ENCODE measurements at regions not wholly inside any gene's neighbourhood (a gene's known extent, or its start where the extent isn't known, plus 50 kb on each side); places are given as distances from the start of the nearest gene placed in this dataset.

DNA sequence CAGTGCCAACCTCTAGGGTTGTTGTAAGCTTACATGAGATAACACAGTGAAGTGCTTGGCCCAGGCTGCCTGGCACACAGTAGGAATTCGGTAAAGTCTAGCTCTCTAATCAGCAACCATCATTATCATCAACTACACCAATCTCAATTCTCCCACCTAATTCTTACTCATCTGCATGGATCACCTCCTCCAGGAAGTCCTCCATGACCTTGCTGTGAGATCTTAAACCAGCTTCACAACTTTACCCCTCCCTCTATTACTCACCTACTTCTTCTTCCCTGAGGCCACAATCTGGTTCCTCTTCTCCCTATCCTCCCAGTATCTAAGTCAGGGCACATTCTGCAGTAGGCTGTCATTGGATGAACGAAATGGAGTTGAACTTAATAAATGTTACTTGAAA is 67.3 kb downstream of the GSC start:
- Mint-ChIP-seq H3K27ac (no peak overlapping the region), H3K36me3 (ENCODE audit: low read depth) (no peaks in the 10 kb centered on the region), H3K4me1 (peaks cover 18% of the 10 kb centered on the region), H3K27me3 (ENCODE audit: low read depth) (peaks cover 45% of the 10 kb centered on the region), H3K4me3 (no peak overlapping the region), H3K9me3 (no peaks in the 10 kb centered on the region)
- TF ChIP-seq, protein P1, sequence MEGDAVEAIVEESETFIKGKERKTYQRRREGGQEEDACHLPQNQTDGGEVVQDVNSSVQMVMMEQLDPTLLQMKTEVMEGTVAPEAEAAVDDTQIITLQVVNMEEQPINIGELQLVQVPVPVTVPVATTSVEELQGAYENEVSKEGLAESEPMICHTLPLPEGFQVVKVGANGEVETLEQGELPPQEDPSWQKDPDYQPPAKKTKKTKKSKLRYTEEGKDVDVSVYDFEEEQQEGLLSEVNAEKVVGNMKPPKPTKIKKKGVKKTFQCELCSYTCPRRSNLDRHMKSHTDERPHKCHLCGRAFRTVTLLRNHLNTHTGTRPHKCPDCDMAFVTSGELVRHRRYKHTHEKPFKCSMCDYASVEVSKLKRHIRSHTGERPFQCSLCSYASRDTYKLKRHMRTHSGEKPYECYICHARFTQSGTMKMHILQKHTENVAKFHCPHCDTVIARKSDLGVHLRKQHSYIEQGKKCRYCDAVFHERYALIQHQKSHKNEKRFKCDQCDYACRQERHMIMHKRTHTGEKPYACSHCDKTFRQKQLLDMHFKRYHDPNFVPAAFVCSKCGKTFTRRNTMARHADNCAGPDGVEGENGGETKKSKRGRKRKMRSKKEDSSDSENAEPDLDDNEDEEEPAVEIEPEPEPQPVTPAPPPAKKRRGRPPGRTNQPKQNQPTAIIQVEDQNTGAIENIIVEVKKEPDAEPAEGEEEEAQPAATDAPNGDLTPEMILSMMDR (IDR thresholded peaks at IDR 0.05; ENCODE audit: unreplicated experiment in 3 of 3) = no peak

DNA sequence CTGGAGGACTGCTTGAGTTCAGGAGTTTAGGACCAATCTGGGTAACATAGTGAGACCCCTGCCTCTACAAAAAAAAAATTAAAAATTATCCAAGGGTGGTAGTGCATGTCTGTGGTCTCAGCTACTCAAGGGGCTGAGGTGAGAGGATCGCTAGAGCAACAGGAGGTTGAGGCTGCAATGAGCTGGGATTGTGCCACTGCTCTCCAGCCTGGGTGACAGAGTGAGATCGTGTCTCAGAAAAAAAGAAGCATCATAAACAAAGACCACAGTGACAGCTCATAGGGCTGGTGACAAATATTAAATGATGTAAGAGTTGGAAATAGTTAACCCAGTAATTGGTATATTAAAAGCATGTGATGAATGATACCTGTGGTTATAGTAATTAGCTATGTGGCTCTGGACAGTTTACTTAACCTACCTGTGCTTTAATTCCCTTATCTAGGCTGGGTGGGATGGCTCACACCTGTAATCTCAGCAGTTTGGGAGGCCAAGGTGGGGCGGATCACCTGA is 68.0 kb downstream of the GSC start:
- Mint-ChIP-seq H3K36me3 (ENCODE audit: low read depth) (no peaks in the 10 kb centered on the region), H3K4me1 (peaks cover 18% of the 10 kb centered on the region), H3K9me3 (no peaks in the 10 kb centered on the region), H3K27ac (no peak overlapping the region), H3K27me3 (ENCODE audit: low read depth) (peaks cover 48% of the 10 kb centered on the region), H3K4me3 (no peak overlapping the region)
- TF ChIP-seq, protein P1 (IDR thresholded peaks at IDR 0.05; ENCODE audit: unreplicated experiment in 3 of 3) = no peak

DNA sequence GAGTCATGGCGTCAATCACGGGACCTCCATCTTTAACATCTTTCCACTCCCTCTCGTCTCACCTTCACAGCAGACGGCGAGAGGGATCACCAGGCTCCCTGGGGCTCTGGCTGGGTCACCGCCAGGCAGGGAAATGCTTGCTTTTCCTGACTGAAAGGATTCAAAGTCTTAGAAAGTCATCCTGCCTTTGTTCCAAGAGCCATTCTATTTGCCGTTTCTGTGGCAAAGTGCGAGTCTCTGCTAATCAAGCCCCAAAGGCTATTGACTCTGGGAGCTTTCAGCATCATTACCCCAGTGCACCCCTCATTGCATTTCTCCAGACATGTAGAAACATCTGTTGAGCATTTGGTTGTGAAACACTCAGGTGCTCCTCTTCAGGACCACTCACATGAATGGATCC is 69.6 kb downstream of the GSC start:
- Mint-ChIP-seq H3K27ac (no peak overlapping the region), H3K36me3 (ENCODE audit: low read depth) (no peaks in the 10 kb centered on the region), H3K27me3 (ENCODE audit: low read depth) (peaks cover 40% of the 10 kb centered on the region), H3K4me1 (peaks cover 18% of the 10 kb centered on the region), H3K9me3 (no peaks in the 10 kb centered on the region), H3K4me3 (no peak overlapping the region)
- TF ChIP-seq, protein P1 (IDR thresholded peaks at IDR 0.05; ENCODE audit: unreplicated experiment in 3 of 3) = no peak

DNA sequence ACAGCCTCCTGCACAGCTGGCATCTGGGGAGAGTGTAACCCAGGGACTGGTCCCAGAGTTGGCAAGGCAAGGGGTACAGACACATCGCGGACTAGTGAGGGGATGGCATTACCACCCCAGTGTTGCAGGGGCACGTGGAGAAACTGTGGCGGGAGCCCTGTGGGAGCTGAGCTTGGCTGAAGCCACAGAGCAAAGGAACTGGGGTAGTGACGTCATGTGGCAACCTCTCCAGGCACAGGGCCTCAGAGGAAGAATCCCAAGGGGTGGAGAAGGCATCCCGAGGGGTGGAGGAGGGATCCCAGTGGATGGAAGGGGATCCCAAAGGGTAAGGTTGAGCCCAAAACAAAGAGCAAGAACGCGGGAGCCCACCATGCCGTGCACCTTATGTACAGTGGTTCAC is 70.1 kb downstream of the GSC start:
- H3K9me3 Mint-ChIP-seq = no peaks in the 10 kb centered on the region
- TF ChIP-seq, protein P1 (IDR thresholded peaks at IDR 0.05; ENCODE audit: unreplicated experiment in 3 of 3) = no peak
- peaks cover 18% of the 10 kb centered on the region for H3K4me1 Mint-ChIP-seq
- H3K27me3 Mint-ChIP-seq (ENCODE audit: low read depth) = peaks cover 40% of the 10 kb centered on the region
- no peak overlapping the region for H3K27ac Mint-ChIP-seq
- H3K36me3 Mint-ChIP-seq (ENCODE audit: low read depth) = no peaks in the 10 kb centered on the region
- H3K4me3 Mint-ChIP-seq = no peak overlapping the region

DNA sequence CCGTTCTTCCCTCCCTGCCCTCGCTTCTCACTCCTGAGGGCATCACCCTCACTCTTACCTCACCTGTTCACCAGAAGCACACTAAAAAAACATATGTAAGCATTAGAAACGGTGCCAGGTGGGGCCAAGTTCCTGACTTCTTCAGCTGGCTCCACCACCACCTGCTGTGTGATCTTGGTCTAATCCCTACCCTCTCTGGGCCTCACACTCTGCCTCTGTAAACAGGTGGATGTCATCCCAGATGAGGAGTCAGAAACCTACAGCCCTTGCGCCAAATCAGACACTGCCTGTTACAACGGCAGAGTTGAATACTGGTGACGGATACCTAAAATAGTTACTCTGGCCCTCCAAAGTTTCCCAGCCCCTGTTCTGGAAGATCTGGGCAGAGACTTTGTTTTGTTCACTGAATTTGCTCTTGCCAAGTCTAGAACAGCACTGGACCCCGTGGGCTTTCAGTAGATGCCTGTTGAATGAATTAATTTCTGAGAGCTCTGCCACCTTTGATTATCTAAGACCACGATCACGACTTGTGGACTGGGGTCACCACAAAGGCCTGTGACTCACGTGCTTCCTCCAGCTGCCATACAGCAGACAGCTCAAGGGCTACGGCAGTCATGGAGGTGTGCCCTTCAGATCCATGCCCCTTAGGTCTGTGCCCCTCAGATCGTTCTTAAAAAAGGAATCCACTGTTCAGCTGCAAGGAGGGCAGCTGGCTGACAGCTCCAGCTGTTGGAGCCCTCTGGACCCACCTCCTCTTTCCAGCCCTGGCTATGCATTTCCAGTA is 71.9 kb downstream of the GSC start:
- peaks cover 24% of the 10 kb centered on the region for H3K4me1 Mint-ChIP-seq
- TF ChIP-seq, protein P1 (IDR thresholded peaks at IDR 0.05; ENCODE audit: unreplicated experiment in 3 of 3) = no peak
- H3K36me3 Mint-ChIP-seq (ENCODE audit: low read depth) = no peaks in the 10 kb centered on the region
- no peaks in the 10 kb centered on the region for H3K9me3 Mint-ChIP-seq
- H3K4me3 Mint-ChIP-seq = no peak overlapping the region
- peaks cover 39% of the 10 kb centered on the region for H3K27me3 Mint-ChIP-seq (ENCODE audit: low read depth)
- no peak overlapping the region for H3K27ac Mint-ChIP-seq

DNA sequence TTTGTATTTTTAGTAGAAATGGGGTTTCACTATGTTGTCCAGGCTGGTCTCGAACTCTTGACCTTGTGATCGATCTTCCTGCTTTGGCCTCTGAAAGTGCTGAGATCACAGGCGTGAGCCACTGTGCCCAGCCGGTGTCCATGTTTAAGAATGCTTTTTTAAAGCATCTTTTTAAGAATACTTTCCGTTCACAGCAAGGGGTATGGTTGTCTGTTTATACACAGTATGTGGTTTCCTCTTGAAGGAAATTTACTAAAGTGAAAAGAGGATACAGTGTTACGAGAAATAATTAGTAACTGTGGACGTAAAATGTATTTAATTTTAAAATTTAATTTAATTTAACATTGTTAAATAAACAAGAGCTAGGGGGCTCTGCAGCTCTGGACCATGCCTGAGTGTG is 73.4 kb downstream of the GSC start:
- Mint-ChIP-seq H3K4me1 (peaks cover 24% of the 10 kb centered on the region), H3K27ac (no peak overlapping the region), H3K4me3 (no peak overlapping the region)

More for the DNA sequence above, 73.4 kb downstream of the GSC start:
- no peaks in the 10 kb centered on the region for H3K9me3 Mint-ChIP-seq
- peaks cover 38% of the 10 kb centered on the region for H3K27me3 Mint-ChIP-seq (ENCODE audit: low read depth)
- H3K36me3 Mint-ChIP-seq (ENCODE audit: low read depth) = no peaks in the 10 kb centered on the region
- TF ChIP-seq, protein P1 (IDR thresholded peaks at IDR 0.05; ENCODE audit: unreplicated experiment in 3 of 3) = no peak
